Esophagus muscularis mucosa (tissue), 4 donors: ENCODE measurements at regions not wholly inside any gene's neighbourhood (a gene's known extent, or its start where the extent isn't known, plus 50 kb on each side); places are given as distances from the start of the nearest gene placed in this dataset.

Experiments
- EP300 ChIP-seq: sonication (generic); formaldehyde crosslinking; IDR thresholded peaks from one replicate; pipeline ENCODE4 v1.6.1; 2017; ENCODE audit warnings: antibody characterized with exemption
- POLR2A ChIP-seq: fragments of 450-650 bp; IDR thresholded peaks from one replicate; pipeline ENCODE4 v1.6.1; 2017; ENCODE audit warnings: antibody characterized with exemption, moderate library complexity, mild to moderate bottlenecking, low read depth
- POLR2AphosphoS5 ChIP-seq, 2 donors: sonication (generic); formaldehyde crosslinking; IDR thresholded peaks; one replicate each; pipeline ENCODE4 v1.6.1; 2017; ENCODE audit warnings: antibody characterized with exemption in 2 of 2
- TF ChIP-seq, protein P1 (sequence below), 3 experiments: fragments of 200-600 bp in 2 of 3; fragments of 450-650 bp in 1 of 3; sonication (generic) in 2 of 3; IDR thresholded peaks; one replicate each; pipeline ENCODE4 v1.5.1; 2017 to 2019; ENCODE audit warnings: antibody characterized with exemption in 3 of 3, mild to moderate bottlenecking in 2 of 3, moderate library complexity in 1 of 3

DNA sequence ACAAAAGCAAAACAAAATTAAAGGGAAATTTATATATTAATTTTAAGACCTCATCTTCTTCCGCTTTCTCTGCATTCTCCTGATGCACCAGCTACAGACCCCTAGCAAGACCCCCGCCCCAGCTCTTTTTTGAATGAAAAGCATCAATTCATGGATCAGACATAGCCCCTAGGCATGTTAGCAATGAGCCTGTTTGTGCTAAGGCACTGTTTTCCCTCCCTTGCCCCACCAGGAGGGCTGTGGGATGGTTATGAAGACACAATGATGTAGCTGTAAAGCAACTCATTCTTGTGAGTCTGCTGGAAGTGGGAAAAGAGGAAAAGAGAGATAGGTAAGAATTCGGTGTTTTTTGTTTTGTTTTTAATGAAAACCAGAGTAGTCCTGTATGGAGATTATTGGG is 88.5 kb upstream of the ZBTB18 start:
- TF ChIP-seq, protein P1, sequence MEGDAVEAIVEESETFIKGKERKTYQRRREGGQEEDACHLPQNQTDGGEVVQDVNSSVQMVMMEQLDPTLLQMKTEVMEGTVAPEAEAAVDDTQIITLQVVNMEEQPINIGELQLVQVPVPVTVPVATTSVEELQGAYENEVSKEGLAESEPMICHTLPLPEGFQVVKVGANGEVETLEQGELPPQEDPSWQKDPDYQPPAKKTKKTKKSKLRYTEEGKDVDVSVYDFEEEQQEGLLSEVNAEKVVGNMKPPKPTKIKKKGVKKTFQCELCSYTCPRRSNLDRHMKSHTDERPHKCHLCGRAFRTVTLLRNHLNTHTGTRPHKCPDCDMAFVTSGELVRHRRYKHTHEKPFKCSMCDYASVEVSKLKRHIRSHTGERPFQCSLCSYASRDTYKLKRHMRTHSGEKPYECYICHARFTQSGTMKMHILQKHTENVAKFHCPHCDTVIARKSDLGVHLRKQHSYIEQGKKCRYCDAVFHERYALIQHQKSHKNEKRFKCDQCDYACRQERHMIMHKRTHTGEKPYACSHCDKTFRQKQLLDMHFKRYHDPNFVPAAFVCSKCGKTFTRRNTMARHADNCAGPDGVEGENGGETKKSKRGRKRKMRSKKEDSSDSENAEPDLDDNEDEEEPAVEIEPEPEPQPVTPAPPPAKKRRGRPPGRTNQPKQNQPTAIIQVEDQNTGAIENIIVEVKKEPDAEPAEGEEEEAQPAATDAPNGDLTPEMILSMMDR (IDR thresholded peaks at IDR 0.05): no peak
- TF ChIP-seq POLR2AphosphoS5 (IDR thresholded peaks at IDR 0.05): no peak
- TF ChIP-seq POLR2A: no peak
- no peak for TF ChIP-seq EP300
